COLO668 (cell line): ENCODE measurements at regions not wholly inside any gene's neighbourhood (a gene's known extent, or its start where the extent isn't known, plus 50 kb on each side); places are given as distances from the start of the nearest gene placed in this dataset.
"Not testable (repeated sequence)": the region's sequence is repeated elsewhere in the genome, so short reads cannot be mapped to it uniquely, and the experiment has no call there.

ENCODE experiments used
- DNase-seq: peaks from one replicate; lab custom pipeline; 2025; ENCODE audit not compliant: unreplicated experiment; lab: John Stamatoyannopoulos, UW

GRCh38 chr3:135393159-135393558 is 572.4 kb upstream of the PPP2R3A start:
- DNase-seq, result no peak

- DNase-seq, result no peak
Observed at GRCh38 chr3:135393898-135394525, 571.5 kb upstream of the PPP2R3A start.

- DNase-seq, result peak; percentile 2
Observed at GRCh38 chr3:135412475-135412874, 553.1 kb upstream of the PPP2R3A start.

DNA sequence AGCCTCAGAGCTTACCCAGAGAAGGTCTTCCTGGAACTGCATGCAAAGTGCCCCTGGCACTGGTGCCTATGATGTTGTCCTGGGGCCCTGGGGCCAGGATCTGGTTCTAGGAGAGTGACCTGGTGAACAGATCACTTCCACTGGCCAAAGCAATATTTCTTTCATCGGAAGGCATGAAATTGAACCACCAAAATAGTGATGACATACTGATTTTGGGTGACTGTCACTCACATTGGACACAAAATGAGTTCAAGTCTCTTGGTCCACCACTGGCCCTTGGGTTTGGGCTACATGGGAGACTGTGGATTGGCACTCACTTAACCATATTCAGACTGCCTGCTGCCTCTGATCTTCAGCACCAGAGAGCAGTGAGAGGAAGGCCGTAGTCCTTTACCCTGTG is 549.3 kb upstream of the PPP2R3A start:
- DNase-seq, result no peak

- DNase-seq, result no peak
Observed at GRCh38 chr3:135419155-135419554, 546.4 kb upstream of the PPP2R3A start.

DNA sequence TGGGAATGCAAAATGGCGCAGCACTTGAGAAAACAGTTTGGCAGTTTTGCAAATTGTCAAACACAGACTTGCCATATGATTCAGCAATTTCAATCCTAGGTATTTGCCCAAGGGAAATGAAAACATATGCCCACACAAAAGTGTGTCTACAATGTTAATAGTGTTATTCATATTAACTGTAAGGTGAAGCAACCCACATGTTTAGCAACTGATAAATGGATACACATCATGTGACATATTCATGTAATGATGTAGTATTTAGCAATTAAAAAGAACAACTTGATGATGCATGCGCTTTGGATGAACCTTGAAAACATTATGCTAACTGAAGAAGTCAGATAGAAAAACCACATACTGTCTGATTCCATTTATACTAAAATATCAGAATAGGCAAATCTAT is 539.0 kb upstream of the PPP2R3A start:
- no peak for DNase-seq

- DNase-seq, result no peak
Observed at GRCh38 chr3:135432402-135432801, 533.1 kb upstream of the PPP2R3A start.

DNA sequence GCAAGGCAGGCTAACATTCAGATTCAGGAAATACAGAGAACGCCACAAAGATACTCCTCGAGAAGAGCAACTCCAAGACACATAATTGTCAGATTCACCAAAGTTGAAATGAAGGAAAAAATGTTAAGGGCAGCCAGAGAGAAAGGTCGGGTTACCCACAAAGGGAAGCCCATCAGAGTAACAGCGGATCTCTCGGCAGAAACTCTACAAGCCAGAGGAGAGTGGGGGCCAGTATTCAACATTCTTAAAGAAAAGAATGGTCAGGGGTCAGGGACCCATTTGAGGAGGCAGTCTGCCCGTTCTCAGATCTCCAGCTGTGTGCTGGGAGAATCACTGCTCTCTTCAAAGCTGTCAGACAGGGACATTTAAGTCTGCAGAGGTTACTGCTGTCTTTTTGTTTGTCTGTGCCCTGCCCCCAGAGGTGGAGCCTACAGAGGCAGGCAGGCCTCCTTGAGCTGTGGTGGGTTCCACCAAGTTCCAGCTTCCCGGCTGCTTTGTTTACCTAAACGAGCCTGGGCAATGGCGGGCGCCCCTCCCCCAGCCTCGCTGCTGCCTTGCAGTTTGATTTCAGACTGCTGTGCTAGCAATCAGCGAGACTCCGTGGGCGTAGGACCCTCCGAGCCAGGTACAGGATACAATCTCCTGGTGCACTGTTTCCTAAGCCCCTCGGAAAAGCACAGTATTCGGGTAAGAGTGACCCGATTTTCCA is 526.5 kb upstream of the PPP2R3A start:
- DNase-seq, result not testable (repeated sequence)

DNA sequence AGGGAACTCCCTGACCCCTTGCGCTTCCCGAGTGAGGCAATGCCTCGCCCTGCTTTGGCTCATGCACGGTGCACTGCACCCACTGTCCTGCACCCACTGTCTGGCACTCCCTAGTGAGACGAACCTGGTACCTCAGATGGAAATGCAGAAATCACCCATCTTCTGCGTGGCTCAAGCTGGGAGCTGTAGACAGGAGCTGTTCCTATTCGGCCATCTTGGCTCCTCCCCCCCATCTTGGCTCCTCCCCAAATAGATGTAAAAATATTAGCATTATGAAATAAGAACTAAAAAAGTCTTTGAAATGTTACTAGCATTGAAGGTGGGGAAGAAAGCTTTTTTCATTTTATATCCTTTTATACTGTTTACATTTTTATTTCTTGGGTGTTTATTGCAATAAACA is 525.9 kb upstream of the PPP2R3A start:
- DNase-seq, result not testable (repeated sequence)

GRCh38 chr3:135440233-135440632 is 525.3 kb upstream of the PPP2R3A start:
- DNase-seq, result no peak

- no peak for DNase-seq
Observed at GRCh38 chr3:135440746-135441145, 524.8 kb upstream of the PPP2R3A start.

DNA sequence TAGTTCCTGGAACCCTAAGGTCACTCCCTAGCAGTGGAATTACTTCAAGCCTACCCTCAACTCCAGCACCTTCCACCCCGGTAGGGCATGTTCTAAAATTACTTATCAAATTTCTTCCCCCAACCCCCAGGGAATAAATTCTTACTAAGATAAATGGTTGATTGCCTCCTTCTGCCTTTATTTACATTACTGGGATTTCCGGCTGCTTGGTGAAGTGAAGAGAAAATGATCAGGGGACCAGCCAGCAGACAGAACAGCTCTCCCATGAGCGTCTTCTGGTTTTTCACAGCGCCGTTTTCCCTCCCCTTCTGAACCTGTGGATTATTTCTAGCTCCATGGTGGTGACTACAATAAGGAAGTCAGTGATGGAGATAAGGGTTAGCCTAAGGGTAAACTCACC is 521.5 kb upstream of the PPP2R3A start:
- DNase-seq, result no peak

GRCh38 chr3:135447483-135447882 is 518.0 kb upstream of the PPP2R3A start:
- DNase-seq, result no peak

DNA sequence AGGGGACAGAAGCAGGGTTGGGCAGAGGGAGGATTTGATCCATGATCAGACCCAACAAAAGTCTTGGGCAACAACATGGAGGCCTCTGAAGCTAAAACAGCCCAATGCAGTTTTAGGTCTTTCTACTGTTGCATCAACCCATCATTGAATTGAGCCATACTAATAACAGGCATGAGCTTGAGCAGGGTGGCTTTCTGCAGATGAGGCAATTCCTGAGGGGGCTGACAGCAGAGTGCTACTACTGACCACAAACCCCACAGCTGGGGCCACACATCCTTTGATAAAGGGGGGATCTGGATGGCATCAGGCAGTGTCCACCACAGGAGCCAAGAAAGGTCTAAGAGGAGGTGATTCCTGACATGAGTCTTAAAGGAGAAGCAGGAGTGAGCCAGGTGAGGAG is 517.0 kb upstream of the PPP2R3A start:
- no peak for DNase-seq

DNA sequence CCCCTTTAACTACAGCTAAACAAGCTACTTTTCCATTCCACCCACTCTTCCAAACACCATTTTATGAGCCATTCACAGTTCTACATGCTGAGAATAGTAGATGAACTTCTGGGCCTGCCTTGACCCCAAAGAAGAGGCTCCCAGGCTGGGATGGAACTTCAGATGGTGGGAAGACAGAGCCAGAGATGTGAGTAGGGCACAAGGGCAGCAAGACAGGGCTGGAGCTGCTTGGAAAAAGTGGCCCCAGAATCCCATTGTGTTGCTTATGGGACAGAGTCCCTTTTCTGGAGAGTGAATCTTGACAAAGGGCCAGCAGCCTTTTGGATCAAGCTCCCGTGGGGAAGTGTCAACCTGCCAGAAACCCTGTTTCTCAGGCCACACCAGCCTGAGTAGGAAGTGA is 516.5 kb upstream of the PPP2R3A start:
- no peak for DNase-seq

- DNase-seq, result no peak
Observed at GRCh38 chr3:135451037-135451785, 514.3 kb upstream of the PPP2R3A start.

GRCh38 chr3:135452881-135453280 is 512.6 kb upstream of the PPP2R3A start:
- no peak for DNase-seq

GRCh38 chr3:135453326-135453725 is 512.2 kb upstream of the PPP2R3A start:
- DNase-seq, result no peak

- DNase-seq, result no peak
Observed at GRCh38 chr3:135454890-135455289, 510.6 kb upstream of the PPP2R3A start.

- peak; percentile 9 for DNase-seq
Observed at GRCh38 chr3:135456108-135456790, 509.3 kb upstream of the PPP2R3A start.

DNA sequence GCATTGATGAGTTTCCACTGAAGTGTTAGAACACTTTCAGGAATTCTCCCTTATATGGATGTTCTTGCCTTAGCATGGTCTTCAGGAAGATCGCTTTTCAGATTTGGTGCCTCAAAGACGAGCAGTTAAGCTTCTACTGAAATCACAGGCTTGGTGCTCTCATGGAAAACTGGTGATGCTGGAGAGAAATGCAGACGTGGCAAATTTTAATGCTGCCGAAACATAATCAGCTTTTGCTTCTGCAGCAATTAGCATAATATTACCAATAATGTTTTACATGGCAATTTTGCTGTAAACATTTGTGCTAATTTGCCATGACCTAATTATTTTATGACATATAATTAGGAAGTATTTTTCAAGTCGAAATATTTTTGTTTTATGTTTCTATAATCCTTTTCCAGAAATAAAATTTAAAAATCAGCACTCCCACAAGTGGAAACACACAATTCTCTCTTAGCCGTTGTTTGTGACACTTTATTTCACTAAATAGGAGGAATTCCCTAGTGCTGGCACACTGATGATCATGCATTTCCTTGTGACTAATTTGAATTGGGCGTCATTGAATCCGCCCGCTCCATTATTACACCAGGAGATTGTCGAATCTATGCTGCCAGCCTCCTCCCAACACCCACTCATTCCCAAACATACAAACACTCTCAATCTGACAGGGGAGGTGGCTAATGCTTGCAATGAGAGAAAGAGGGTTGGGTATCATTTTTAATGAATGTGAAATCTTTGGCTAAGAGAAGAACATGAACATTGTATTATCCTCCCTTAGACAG is 506.8 kb upstream of the PPP2R3A start:
- no peak for DNase-seq
